Stimulated activated CD4-positive, alpha-beta T cell treated with anti-CD3 and anti-CD28 coated beads, TNF-alpha, amount 100 ng/mL, for 24 hours (primary cell): ENCODE measurements at regions not wholly inside any gene's neighbourhood (a gene's known extent, or its start where the extent isn't known, plus 50 kb on each side); places are given as distances from the start of the nearest gene placed in this dataset.

ENCODE experiments used
- DNase-seq, 3 experiments: peaks; one replicate each; pipeline ENCODE4 v3.0.0-alpha.2; 2020; ENCODE audit warnings: low read depth in 3 of 3

DNA sequence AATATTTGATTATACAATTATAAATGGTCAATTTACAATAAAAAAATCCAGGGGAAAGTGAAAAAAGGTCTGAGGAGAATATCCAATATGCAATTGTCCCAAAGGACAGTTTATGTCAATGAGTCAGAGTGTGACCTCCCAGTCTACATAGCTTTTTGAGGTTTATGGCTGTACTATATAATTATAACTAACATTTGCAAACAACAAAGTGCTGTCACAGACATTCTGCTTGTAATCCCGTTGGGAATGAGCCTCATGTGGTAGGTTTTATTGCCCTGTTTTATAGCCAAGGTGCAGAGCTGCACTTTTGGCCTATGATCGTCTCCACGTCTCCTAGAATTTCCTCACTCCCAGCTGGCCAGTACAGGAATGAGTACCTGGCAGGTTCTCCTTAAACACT lies 103.8 kb downstream of the ADSS2 start:
- no peak for DNase-seq

DNA sequence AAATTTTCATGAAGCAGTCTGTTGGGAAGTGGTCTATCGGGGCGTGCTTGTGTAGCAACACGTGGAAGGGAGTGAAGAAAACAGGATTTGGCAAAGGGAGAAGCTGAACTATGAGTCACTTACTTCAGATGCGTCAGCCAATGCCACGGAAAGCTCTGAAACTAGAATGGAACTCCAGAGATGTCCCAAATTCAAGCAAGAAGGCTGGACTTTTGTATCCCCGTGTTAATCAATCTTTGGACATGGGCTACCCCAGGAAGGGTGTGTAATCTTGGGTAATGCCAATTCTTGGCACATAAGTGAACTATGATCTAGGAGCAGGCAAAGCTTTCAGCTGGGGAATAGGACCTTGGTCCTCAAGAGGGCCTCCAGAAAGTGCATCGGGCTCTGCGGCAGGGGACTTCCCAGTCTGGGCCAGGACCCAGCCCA lies 102.6 kb downstream of the ADSS2 start:
- DNase-seq: no peak

DNA sequence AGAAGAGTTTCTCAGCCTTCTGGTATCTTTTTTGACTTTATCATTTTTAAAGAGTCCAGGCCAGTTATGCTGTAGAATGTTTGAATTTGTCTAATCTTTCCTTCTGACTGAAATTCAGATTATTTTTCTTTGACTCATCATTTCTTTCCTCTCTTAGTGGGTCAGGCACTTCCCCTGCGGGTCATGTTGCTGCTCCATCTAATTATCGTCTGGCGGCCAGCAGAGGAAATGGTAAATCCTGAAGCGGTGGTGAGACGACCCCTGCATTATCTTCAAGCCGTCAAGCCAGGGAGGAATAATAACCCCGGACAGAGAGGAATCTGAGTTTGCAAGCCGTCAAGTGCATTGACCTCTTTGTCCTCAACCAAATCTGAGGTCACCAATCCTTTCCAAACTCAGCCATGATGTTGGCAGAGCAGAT lies 102.1 kb downstream of the ADSS2 start:
- no peak for DNase-seq

DNA sequence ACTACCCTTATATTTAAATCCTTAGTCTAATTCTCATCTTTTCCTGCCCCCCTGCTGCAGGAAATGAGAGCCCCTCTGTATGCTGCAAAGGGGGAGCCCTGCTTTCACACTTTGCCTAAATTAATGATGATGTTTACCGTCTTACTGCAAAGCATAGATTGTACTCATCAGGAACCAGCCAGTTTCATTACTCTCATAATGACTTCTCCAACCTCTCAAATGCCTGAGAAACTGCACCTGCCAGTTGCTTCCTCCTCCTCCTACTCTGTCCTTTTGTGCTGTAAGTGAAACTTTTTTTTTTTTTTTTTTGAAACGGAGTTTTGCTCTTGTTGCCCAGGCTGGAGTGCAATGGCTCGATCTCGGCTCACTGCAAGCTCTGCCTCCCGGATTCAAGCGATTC lies 101.7 kb downstream of the ADSS2 start:
- no peak for DNase-seq

DNA sequence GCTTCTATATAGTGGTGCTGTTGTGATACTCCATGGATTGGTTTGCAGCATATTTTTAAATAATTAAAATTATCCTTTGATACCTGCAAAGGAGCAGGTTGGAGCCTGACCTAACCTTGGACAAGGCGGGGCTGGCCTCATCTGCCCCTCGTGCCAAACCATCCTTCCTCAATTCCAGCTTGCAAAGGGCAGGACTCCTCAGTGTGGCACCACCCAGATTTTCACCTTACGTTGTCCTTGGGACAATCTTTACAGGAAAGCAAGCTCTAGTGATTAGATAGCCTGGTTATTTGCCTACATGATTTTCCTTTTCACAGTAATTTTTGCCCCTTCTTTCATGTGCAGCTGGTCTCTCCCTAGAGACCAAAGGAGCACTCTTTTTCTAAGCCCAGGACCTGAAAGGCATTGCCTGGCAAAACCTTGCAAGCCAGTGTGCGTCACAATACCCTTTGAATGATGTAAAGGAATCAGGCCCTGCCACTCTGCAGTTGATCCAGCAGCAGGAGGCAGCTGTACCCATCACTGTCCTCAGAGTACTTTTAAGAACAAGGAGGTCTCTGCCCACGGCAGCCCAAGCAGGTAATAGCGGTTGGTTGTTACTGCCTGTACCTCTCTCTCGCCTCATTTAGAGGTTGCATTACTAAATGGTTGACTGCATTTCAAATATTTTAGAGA lies 99.4 kb downstream of the ADSS2 start:
- no peak for DNase-seq

DNA sequence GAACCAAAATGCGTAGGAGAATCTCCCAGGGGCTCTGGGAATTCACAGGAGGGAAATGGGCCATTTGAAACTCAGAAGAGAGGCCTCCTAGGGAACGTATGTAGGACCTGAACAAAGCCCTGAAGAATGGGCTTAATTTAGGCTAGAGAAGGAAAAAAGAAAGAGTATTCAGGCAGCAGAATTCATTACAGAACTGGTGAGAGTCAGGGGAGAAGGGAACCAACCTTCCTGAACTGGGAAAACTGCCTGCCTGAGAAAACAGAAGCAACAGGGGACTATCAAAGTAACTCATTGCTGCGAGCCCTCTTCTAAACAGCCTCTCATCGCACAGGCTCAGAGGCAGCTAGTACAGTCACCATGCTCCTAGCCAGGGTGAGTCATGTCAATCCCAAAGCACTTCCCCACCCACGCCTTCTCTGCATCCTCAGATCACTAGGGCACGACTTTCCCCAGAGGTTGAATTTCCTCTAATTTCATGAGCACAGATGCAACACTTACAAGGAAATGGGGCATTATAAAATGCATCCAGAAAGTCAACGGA lies 98.1 kb downstream of the ADSS2 start:
- peak in 1 of 3 experiments; percentile 3 for DNase-seq

DNA sequence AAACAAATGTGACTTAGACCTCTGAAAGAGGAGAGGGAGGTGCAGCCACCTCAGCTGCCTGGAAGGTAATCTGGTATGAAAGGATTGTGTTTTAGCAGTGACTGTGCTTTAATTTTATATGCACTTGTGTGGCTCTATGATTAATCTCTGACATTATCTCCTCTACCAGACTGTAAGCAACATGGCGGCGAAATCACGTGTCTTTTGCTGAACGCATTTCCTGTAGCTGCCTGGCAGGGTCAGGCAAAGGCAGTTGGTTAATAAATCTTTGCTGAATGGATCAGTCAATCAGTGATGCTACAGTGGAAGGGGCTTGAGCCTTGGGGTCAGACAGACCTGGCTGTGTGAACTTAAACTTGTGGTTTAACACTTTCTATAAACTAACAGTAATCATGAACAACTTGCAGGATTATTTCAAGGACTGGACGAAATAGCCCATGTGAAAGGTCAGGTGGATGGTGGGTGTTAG lies 96.9 kb downstream of the ADSS2 start:
- no peak for DNase-seq

DNA sequence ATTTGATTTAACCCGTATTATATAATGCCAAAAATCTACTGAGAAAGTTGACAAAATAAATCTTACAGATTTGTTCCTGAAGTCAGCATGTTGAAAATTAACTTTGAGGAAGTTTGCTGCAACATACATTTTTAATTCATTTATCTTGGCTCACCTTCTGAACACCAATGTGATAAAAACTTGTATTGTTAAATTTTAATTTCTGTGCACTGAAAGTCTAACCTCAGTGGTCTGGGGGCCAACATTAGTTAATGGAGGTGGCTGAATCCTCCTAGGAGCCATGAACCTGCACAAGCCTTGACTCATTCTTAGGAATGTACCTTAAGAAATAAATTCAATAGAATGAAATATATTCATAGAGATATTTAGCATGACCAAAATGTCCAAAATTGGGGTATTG lies 95.3 kb downstream of the ADSS2 start:
- no peak for DNase-seq
